HG02884 (cell line): ENCODE measurements at regions not wholly inside any gene's neighbourhood (a gene's known extent, or its start where the extent isn't known, plus 50 kb on each side); places are given as distances from the start of the nearest gene placed in this dataset.

Experiments used
- ATAC-seq: cut with Tn5 transposase; IDR thresholded peaks from one replicate; pipeline ENCODE4 v1.9.1; 2021; ENCODE audit warnings: mild to moderate bottlenecking, moderate library complexity; ENCODE audit not compliant: unreplicated experiment

GRCh38 chr6:44657206-44657819 is 269.8 kb downstream of the CDC5L start:
- ATAC-seq: no peak

GRCh38 chr6:44658571-44658970 is 271.1 kb downstream of the CDC5L start:
- no peak for ATAC-seq

GRCh38 chr6:44659726-44660125 is 272.2 kb downstream of the CDC5L start:
- ATAC-seq: no peak

- ATAC-seq: no peak
These were observed 273.2 kb downstream of the CDC5L start for GRCh38 chr6:44660561-44661220.

GRCh38 chr6:44661221-44662008 is 273.9 kb downstream of the CDC5L start:
- no peak for ATAC-seq

DNA sequence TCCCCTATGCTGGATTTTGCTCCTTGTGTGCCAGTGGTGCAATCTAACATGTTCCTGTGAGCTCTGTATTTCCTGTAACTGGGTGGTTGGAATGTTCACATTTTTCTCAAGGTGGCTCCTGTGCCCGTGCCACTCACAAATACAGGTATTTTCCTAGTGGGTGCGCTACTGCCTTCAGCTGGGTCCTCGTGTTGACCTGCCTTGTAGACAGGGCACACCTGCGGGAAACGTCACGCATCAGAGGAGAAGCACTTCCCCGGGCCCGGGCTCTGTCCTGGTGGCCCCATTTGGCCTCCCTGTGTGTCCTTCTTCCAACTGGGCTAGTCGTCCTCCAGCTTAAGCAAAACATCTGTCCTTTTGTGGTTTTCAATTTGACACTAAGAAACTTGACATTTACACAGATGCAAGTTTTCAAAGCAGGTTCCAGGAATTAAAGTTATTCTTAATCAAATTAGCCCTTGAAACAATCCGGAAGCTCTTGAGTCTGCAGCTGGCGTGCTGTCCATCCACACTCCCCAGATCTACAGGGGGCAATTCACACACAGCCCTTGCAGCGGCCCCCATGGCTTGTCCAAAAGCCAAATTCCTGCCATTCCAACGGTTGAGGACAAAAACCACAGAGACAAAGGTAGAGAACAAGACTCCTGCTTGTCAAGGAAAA is 275.1 kb downstream of the CDC5L start:
- ATAC-seq: no peak

DNA sequence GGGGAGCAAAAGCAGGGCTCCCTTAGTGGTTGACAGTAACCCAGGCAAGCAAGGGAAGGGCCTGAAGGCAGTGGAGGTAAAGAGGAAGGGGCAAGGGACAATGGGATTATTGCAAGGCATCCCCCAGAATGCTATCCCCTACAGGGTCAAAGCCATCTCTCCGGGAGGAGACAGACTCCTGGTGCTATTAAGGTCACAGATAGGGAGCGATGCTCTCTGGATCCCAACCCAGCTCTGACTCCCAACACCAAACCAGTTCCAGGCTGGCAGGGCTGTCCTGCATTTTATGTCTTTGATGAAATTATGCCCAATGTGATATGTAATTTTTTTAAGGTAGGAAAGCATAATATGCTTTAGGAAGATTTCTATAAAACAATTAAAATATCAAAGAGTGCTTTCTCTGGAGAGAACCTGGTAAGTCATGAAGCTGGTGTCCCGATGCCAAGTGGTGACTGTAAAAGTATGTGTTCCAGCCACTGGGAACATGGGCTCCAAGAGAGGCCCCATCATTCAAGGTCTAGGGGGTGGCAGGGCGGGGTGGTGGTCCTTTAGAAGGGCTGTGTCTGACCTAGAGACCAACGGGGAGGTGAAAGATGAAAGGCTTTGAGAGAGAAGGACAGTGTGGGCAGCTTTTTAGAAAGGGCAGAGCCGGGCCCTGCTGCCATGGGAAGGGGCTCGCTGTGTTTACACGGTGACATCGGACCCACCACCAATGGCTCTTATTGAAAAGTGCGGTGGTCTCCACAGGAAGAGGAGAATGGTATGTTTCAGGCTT is 276.5 kb downstream of the CDC5L start:
- no peak for ATAC-seq

DNA sequence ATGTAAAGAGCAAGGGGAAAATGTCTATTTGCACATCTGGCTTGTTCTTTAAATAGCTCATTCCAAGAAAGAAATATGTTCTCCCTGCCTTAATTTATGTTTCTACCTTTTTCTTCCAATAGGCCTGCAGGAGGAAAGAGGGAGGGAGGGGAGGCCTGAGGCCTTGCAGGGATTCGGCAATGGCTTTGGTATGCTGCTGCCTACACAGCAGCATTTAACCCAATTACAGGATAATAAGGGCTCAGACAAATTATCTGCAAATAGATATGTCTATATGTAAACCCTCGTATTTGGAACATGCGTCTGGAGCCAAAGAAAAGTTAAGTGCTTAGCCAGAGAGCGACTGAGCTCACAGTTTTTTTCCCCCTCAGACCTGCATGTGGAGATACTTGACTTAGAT is 277.2 kb downstream of the CDC5L start:
- no peak for ATAC-seq

- ATAC-seq: no peak
These were observed 277.6 kb downstream of the CDC5L start for GRCh38 chr6:44665143-44665542.

- no peak for ATAC-seq
These were observed 278.2 kb downstream of the CDC5L start for GRCh38 chr6:44665683-44666082.

DNA sequence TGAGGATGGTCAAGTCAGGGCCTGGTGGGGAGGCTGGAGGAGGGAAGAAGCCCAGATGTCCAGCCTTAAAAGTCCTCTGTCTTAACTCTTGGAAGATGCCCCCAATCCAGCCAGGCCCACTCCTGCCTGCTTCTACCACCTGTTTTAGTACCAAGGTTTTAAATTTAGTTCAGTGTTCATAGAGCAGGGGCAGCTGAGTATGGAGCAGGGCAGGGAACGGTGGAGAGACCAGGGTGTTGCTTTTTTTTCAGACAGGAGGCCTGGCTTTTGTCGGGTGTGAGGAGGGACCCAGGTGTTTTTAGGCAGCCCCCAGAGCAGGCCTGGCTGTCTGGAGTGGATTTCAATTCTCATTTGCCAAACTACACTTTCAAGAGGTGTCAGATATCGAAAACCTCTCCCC is 278.8 kb downstream of the CDC5L start:
- no peak for ATAC-seq

- no peak for ATAC-seq
These were observed 279.7 kb downstream of the CDC5L start for GRCh38 chr6:44667226-44667625.

DNA sequence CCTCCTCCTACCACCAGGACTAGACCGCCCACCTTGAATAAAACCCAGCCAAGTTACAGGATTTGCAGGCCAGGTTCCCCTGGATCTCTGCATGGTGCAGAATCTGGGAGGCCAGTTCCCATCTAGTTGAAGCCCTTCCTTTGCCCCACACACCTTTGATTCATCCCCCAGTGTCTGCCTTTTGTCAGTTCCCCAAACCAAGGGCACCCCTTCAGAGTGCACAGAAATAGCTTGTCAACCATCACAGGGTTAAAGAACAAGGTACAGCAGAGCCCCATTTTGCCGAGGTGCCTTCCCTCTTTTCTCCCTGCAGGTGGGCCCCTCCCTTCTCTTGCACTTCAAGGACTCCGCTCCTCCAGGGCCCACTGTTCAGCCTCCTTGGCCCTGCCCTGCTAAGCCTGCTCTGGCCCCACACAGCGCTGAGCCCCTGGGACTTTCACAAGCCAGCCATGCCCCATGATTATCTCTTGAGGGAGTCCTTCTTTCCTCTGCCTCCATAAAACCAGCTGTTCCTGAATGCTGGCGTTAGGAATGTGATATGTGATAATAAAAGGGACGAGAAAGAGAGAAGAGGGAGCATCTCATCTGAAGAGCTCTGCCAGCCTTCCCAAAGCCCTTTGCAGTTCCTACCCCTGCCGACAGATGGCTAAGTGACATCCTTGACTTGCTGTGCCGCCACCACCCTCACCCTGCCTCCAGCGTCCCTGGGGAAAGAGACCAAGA is 280.3 kb downstream of the CDC5L start:
- no peak for ATAC-seq

DNA sequence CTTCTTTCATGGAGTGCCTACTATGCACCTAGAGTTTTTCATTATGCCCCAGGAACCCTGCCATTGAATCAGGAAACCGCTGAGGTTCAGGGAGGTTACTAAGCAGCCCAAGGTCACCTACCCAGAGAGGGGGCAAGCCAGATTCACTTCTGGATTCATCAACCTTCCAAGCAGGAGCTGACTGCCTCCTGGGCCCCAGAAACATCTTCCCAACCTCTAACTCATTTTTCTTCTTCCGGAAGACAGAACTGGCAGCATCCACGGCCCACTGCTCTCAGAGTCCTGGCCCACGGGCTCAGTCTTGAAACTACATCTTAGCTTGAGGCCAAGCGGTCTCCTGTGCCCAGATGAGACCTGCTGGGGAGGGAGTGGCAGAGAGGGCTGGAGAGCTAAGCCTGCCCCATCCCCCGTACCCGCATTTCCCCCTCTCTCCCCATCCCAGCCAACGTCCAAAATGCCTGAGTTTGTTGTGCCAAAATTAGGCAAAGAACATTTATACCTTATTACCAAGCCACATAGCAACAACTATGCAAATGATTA is 281.0 kb downstream of the CDC5L start:
- no peak for ATAC-seq

- ATAC-seq: no peak
These were observed 281.7 kb downstream of the CDC5L start for GRCh38 chr6:44668976-44669934.

GRCh38 chr6:44670146-44670545 is 282.6 kb downstream of the CDC5L start:
- no peak for ATAC-seq

- no peak for ATAC-seq
These were observed 283.8 kb downstream of the CDC5L start for GRCh38 chr6:44671333-44671732.

GRCh38 chr6:44672086-44672485 is 284.6 kb downstream of the CDC5L start:
- no peak for ATAC-seq

GRCh38 chr6:44672841-44673240 is 285.3 kb downstream of the CDC5L start:
- ATAC-seq: no peak
